ENCODE measurements at regions not wholly inside any gene's neighbourhood (a gene's known extent, or its start where the extent isn't known, plus 50 kb on each side); places are given as distances from the start of the nearest gene placed in this dataset.

DNA sequence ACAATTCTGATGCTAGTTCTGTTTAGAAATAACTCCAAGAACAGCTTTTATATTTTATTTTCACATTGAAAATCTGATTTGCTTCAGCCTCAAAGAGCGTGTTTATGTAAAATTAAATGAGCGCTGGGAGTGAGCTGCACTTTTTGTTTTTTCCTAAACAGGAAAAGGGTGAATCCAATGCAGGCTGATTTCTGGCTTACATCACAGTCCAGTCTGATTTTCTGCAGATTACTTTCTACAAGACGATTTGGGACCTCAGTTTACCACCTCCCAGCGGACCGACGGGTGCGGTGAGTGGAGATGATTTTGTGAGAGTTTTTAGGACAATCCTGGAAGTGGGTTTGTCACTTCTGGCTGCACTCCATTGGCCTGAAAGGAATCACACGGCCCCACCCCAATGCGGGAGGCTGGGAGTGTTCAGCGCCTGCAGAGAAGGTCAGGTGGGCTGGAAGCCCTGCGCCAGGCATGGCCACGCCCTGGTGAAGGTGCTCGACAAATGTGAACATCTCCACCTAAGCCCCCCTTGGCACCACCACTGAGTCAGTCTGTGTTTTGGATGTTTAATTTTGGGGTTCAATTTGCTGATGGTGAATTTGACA lies 90.1 kb downstream of the ANKRD10 start:
- no peaks in the 10 kb centered on the region for H3K79me2 ChIP-seq (ENCODE audit: insufficient read depth)
- no peak for DNase-seq
- no peaks in the 10 kb centered on the region; a peak in 1 of 4 replicates for H3K4me1 ChIP-seq (ENCODE audit: control insufficient read depth in 1 of 2, insufficient read depth in 2 of 2, low read depth in 1 of 2, low read length in 1 of 2)
- CTCF ChIA-PET = interaction anchor here (1.2 to 2.2 kb wide), 2 partner anchors 30 to 369 kb away, joined by 3 to 4 read pairs; no protein-coding TSS in a partner anchor
- H3K27me3 ChIP-seq (ENCODE audit: insufficient read depth) = no peaks in the 10 kb centered on the region; the same call in 1 of the 2 replicates
- no peak overlapping the region for H3K4me3 ChIP-seq (ENCODE audit: low read depth in 2 of 2, low read length in 1 of 2)
- WGBS (ENCODE audit: low lambda C conversion rate) = 56% methylated on average over 13 of the region's 13 CpGs
- no peaks in the 10 kb centered on the region for H3K9me3 ChIP-seq
- no peak overlapping the region for H3K27ac ChIP-seq (ENCODE audit: low read depth in 2 of 2, low read length in 1 of 2)
- TF ChIP-seq, protein P1, sequence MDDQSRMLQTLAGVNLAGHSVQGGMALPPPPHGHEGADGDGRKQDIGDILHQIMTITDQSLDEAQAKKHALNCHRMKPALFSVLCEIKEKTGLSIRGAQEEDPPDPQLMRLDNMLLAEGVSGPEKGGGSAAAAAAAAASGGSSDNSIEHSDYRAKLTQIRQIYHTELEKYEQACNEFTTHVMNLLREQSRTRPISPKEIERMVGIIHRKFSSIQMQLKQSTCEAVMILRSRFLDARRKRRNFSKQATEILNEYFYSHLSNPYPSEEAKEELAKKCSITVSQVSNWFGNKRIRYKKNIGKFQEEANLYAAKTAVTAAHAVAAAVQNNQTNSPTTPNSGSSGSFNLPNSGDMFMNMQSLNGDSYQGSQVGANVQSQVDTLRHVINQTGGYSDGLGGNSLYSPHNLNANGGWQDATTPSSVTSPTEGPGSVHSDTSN (IDR thresholded peaks at IDR 0.05) = no peak
- no peaks in the 10 kb centered on the region for H3K36me3 ChIP-seq (replicated peaks in 1 of 2; ENCODE audit: control insufficient read depth in 1 of 2, insufficient read depth in 2 of 2, low read length in 1 of 2)
- POLR2A ChIA-PET = no interaction called here
- H2AFZ ChIP-seq (ENCODE audit: low read depth) = no peak overlapping the region
- H4K20me1 ChIP-seq (ENCODE audit: insufficient read depth) = no peaks in the 10 kb centered on the region
- no peaks in the 10 kb centered on the region for H3F3A ChIP-seq (replicated peaks; ENCODE audit: insufficient read depth)
- no peaks in the 10 kb centered on the region for H3K9me2 ChIP-seq
- no peak overlapping the region for H3K9ac ChIP-seq
- H3K4me2 ChIP-seq = no peak overlapping the region

DNA sequence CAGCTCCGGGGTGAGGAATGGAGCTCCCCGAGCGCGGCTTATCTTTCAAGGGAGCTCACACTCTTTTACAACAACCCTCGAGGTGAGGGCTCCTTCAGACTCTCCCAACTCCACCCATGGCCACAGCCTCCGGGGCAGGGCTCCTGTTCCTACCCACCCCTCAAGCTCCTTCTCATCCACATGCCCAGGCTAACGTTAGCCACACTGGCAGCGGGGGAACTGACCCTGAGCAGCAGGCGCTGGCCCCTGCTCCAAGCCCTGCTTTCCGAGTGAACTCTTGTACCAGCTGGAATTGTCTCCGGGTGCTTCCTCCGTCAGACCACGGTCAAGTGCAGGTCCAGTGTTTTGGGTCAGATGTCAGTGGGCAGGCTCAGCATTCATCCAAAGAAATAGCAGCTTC lies 89.4 kb downstream of the ANKRD10 start:
- TF ChIP-seq, protein P1 (IDR thresholded peaks at IDR 0.05) = no peak
- TF ChIP-seq MEF2A (IDR thresholded peaks at IDR 0.05; ENCODE audit: borderline replicate concordance, low read depth) = no peak
- no peak for TF ChIP-seq FOXM1 (IDR thresholded peaks at IDR 0.05; ENCODE audit: low read depth)
- TF ChIP-seq ELF1 (IDR thresholded peaks at IDR 0.05) = no peak
- TF ChIP-seq TCF12 (IDR thresholded peaks at IDR 0.05) = no peak
- TF ChIP-seq, protein P2, sequence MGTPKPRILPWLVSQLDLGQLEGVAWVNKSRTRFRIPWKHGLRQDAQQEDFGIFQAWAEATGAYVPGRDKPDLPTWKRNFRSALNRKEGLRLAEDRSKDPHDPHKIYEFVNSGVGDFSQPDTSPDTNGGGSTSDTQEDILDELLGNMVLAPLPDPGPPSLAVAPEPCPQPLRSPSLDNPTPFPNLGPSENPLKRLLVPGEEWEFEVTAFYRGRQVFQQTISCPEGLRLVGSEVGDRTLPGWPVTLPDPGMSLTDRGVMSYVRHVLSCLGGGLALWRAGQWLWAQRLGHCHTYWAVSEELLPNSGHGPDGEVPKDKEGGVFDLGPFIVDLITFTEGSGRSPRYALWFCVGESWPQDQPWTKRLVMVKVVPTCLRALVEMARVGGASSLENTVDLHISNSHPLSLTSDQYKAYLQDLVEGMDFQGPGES (IDR thresholded peaks at IDR 0.05; ENCODE audit: low read depth, low read length) = no peak
- no peak for TF ChIP-seq GATA2 (CRISPR knock-in tag; IDR thresholded peaks at IDR 0.05)
- no peak for TF ChIP-seq EP300 (IDR thresholded peaks at IDR 0.05; ENCODE audit: borderline replicate concordance in 1 of 2, low read depth in 1 of 2, low read length in 1 of 2)
- TF ChIP-seq GABPA (IDR thresholded peaks at IDR 0.05; ENCODE audit: low read depth) = no peak
- TF ChIP-seq, protein P3, sequence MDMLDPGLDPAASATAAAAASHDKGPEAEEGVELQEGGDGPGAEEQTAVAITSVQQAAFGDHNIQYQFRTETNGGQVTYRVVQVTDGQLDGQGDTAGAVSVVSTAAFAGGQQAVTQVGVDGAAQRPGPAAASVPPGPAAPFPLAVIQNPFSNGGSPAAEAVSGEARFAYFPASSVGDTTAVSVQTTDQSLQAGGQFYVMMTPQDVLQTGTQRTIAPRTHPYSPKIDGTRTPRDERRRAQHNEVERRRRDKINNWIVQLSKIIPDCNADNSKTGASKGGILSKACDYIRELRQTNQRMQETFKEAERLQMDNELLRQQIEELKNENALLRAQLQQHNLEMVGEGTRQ (IDR thresholded peaks at IDR 0.05; ENCODE audit: borderline replicate concordance, low read depth, low read length) = no peak
- no peak for TF ChIP-seq JUND (IDR thresholded peaks at IDR 0.05)
- no peak for TF ChIP-seq SIN3A (IDR thresholded peaks at IDR 0.05; ENCODE audit: borderline replicate concordance, low read depth, low read length)
- no peak for TF ChIP-seq NFIC (IDR thresholded peaks at IDR 0.05; ENCODE audit: borderline replicate concordance)
- no peak for TF ChIP-seq FOSL2 (IDR thresholded peaks at IDR 0.05; ENCODE audit: borderline replicate concordance, low read depth)
- TF ChIP-seq RXRA (IDR thresholded peaks at IDR 0.05; ENCODE audit: borderline replicate concordance, low read depth) = no peak
- TF ChIP-seq, protein P4, sequence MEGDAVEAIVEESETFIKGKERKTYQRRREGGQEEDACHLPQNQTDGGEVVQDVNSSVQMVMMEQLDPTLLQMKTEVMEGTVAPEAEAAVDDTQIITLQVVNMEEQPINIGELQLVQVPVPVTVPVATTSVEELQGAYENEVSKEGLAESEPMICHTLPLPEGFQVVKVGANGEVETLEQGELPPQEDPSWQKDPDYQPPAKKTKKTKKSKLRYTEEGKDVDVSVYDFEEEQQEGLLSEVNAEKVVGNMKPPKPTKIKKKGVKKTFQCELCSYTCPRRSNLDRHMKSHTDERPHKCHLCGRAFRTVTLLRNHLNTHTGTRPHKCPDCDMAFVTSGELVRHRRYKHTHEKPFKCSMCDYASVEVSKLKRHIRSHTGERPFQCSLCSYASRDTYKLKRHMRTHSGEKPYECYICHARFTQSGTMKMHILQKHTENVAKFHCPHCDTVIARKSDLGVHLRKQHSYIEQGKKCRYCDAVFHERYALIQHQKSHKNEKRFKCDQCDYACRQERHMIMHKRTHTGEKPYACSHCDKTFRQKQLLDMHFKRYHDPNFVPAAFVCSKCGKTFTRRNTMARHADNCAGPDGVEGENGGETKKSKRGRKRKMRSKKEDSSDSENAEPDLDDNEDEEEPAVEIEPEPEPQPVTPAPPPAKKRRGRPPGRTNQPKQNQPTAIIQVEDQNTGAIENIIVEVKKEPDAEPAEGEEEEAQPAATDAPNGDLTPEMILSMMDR (IDR thresholded peaks at IDR 0.05) = no peak
- TF ChIP-seq FOXJ3 (CRISPR knock-in tag; IDR thresholded peaks at IDR 0.05) = no peak
- TF ChIP-seq, protein P5, sequence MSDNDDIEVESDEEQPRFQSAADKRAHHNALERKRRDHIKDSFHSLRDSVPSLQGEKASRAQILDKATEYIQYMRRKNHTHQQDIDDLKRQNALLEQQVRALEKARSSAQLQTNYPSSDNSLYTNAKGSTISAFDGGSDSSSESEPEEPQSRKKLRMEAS (IDR thresholded peaks at IDR 0.05; ENCODE audit: low read depth) = no peak
- 63% methylated on average over 10 of the region's 13 CpGs for WGBS (ENCODE audit: low lambda C conversion rate)
- H3K9me2 ChIP-seq = no peaks in the 10 kb centered on the region
- no peak overlapping the region for H3K4me3 ChIP-seq (ENCODE audit: low read depth in 2 of 2, low read length in 1 of 2)
- H3K9me3 ChIP-seq = no peaks in the 10 kb centered on the region
- POLR2A ChIA-PET = no interaction called here
- H3K27ac ChIP-seq (ENCODE audit: low read depth in 2 of 2, low read length in 1 of 2) = no peak overlapping the region
- H3K4me1 ChIP-seq (ENCODE audit: control insufficient read depth in 1 of 2, insufficient read depth in 2 of 2, low read depth in 1 of 2, low read length in 1 of 2) = no peaks in the 10 kb centered on the region; a peak in 1 of 4 replicates
- DNase-seq = no peak
- no peaks in the 10 kb centered on the region for H3F3A ChIP-seq (replicated peaks; ENCODE audit: insufficient read depth)
- H3K79me2 ChIP-seq (ENCODE audit: insufficient read depth) = no peaks in the 10 kb centered on the region
- H2AFZ ChIP-seq (ENCODE audit: low read depth) = no peak overlapping the region
- no peaks in the 10 kb centered on the region; the same call in 1 of the 2 replicates for H3K27me3 ChIP-seq (ENCODE audit: insufficient read depth)
- CTCF ChIA-PET = interaction anchor here (1.2 kb wide), 1 partner anchor 30 kb away, joined by 3 read pairs; no protein-coding TSS in a partner anchor
- H3K4me2 ChIP-seq = no peak overlapping the region
- no peaks in the 10 kb centered on the region for H4K20me1 ChIP-seq (ENCODE audit: insufficient read depth)
- H3K9ac ChIP-seq = no peak overlapping the region
- no peaks in the 10 kb centered on the region for H3K36me3 ChIP-seq (replicated peaks in 1 of 2; ENCODE audit: control insufficient read depth in 1 of 2, insufficient read depth in 2 of 2, low read length in 1 of 2)

All from SK-N-SH (cell line).